LNCaP clone FGC (cell line): ENCODE measurements at regions not wholly inside any gene's neighbourhood (a gene's known extent, or its start where the extent isn't known, plus 50 kb on each side); places are given as distances from the start of the nearest gene placed in this dataset.

Source experiments
- DNase-seq: peaks from one replicate; pipeline ENCODE4 v3.0.0-alpha.2; 2011; ENCODE audit warnings: low read depth
- H3K4me3 ChIP-seq: 2 replicates; pipeline ENCODE4 v1.5.1; 2011; ENCODE audit warnings: mild to moderate bottlenecking, low read depth, low read length, control low read depth
- TF ChIP-seq, protein P1 (sequence below): IDR thresholded peaks from 2 replicates; pipeline ENCODE4 v1.5.1; 2012; ENCODE audit warnings: mild to moderate bottlenecking; ENCODE audit not compliant: control insufficient read depth, insufficient read depth; ENCODE audit errors: extremely low read depth

DNA sequence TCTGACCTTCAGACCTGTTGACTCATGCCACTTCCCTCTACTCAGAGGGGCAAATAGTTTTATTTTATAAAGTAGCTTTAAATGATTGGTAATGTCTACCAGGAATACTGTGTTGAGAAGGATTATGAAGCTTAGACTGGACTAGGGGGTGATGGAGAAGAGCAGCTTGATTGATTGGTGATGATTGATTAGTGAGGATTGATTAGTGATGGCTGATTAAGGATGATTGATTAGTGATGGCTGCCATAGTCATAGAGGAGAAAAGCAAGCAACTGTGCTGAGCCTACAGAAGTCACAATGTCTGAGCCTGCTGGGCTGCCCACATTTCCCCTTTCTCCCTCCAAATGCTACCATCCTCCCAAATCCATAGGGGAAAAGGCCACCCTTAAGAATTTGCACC is 206.8 kb upstream of the SALL1 start:
- no peak overlapping the region for H3K4me3 ChIP-seq
- TF ChIP-seq, protein P1, sequence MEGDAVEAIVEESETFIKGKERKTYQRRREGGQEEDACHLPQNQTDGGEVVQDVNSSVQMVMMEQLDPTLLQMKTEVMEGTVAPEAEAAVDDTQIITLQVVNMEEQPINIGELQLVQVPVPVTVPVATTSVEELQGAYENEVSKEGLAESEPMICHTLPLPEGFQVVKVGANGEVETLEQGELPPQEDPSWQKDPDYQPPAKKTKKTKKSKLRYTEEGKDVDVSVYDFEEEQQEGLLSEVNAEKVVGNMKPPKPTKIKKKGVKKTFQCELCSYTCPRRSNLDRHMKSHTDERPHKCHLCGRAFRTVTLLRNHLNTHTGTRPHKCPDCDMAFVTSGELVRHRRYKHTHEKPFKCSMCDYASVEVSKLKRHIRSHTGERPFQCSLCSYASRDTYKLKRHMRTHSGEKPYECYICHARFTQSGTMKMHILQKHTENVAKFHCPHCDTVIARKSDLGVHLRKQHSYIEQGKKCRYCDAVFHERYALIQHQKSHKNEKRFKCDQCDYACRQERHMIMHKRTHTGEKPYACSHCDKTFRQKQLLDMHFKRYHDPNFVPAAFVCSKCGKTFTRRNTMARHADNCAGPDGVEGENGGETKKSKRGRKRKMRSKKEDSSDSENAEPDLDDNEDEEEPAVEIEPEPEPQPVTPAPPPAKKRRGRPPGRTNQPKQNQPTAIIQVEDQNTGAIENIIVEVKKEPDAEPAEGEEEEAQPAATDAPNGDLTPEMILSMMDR: no peak
- DNase-seq: no peak

DNA sequence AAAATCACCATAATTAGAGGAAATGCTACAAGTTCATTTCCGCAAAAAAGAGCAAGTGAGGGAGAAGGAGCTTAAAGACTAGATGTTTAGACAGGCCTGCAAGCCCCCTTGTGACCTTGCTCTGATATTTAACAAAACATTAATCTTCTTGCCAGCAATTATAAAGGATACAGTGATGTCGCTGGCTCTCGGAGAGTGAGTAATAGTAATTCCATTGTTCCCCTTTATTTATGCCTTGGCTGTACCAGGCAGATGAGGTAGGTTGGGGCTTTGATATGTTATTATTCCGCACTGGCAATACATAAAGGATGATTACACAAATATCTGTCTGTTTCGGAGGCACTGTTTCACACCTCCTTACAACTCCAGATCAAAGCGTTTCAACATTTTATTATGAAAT is 204.8 kb upstream of the SALL1 start:
- TF ChIP-seq, protein P1: no peak
- DNase-seq: no peak
- no peak overlapping the region for H3K4me3 ChIP-seq

DNA sequence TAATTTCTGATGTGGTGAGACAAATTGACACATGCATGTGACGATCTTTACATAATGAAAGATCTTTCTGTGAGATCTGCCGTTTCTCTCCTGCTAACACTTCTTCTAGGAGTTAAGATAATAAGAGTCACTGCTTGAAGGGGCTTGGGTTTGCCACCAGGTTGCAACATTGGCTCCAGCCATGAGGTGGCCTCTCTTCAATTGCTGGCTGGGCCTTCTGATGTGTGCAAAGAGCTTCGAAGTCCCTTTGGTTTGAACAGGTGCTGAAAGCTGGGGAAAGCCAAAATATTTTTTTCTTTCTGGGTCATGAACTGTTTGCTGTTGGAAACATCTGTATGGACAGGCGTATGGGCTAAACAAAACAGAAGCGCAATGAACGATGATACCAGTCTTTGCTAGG is 204.1 kb upstream of the SALL1 start:
- H3K4me3 ChIP-seq: no peak overlapping the region
- DNase-seq: no peak
- TF ChIP-seq, protein P1: no peak

DNA sequence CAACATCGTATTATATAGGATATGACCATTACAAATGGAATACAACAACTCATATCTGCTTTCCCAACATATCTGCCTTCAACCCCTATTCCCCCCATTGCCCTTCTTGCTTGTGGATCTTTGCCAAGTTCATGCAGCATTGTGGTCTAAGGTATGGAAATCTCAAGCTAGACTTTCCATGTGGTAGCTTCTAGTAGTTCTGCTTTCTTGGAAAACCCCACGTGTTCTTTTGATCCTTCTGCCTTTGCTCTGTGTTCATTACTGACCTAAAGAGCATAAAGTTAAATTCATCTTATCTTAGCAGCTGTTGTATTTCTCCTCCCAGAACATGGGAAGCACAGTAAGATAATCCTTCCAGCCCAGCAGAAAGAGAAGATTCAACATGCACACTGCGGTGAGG is 202.0 kb upstream of the SALL1 start:
- TF ChIP-seq, protein P1: no peak
- DNase-seq: no peak

DNA sequence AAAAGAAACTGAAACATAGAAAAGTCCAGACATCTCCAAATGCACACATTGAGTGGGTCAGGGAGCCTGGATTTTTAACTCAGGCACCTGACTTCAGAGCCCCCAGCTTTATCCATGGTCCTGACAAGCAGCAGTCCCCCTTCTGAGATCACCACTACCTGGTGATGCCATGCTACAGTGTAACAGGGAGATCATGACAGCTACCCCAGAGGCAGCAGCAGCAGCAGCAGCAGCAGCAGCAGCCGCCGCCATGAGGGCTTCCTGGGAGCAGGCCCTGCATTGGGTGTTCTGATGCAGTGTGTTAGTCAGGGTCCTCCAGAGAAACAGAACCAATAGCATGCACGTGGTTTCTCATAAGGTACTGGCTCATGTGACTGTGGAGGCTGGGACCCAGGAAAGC is 198.6 kb upstream of the SALL1 start:
- no peak overlapping the region for H3K4me3 ChIP-seq
- no peak for DNase-seq
- TF ChIP-seq, protein P1: no peak

More for the DNA sequence above, 202.0 kb upstream of the SALL1 start:
- no peak overlapping the region for H3K4me3 ChIP-seq

DNA sequence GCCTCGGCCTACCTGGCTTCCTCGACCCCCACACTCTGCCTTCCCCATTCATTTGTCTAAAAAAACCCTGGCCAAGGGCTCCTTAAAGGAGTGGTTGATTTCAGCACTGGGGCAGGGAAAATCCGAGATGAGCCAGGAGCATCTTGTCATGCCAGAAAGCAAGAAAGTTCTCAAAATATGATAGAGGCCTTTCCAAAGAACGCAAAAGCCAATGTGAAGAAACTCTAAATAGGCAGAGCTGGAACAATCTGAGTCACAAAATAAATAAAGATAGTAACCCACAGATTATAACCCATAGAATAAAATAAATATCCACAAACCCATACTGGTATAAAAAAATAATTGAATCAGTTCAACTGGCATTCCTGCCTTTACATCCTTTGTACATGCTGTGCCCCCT is 192.3 kb upstream of the SALL1 start:
- no peak for DNase-seq
- no peak overlapping the region for H3K4me3 ChIP-seq
- TF ChIP-seq, protein P1: no peak

DNA sequence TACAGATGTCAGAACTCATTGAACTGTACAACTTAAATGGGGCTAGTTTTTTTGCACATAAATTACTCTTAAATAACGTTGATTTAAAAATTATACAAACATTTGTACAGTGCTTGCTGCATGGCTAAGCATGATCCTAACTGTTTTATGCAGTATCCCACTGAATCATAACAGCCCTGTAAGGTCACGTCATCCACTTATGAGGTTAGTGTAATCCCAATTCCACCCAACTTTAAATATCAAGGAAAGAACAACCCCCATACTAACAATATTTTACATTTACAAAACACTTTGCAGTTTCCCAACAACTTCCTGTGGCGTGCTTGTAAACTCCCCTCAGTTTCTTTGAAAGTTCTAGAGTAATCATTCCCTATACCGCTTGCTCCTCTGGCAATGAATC is 190.1 kb upstream of the SALL1 start:
- DNase-seq: no peak
- no peak overlapping the region for H3K4me3 ChIP-seq
- TF ChIP-seq, protein P1: no peak
